Stimulated activated CD4-positive, alpha-beta T cell treated with anti-CD3 and anti-CD28 coated beads, Interleukin-4, amount 100 ng/mL, for 4 hours (primary cell): ENCODE measurements at regions not wholly inside any gene's neighbourhood (a gene's known extent, or its start where the extent isn't known, plus 50 kb on each side); places are given as distances from the start of the nearest gene placed in this dataset.
"Not testable (repeated sequence)": the region's sequence is repeated elsewhere in the genome, so short reads cannot be mapped to it uniquely, and the experiment has no call there.

ENCODE experiments used
- DNase-seq, 2 experiments: peaks; one replicate each; pipeline ENCODE4 v3.0.0-alpha.2; 2020

GRCh38 chr4:58357947-58358346, 1247.8 kb upstream of the IGFBP7 start:
- no peak for DNase-seq

DNA sequence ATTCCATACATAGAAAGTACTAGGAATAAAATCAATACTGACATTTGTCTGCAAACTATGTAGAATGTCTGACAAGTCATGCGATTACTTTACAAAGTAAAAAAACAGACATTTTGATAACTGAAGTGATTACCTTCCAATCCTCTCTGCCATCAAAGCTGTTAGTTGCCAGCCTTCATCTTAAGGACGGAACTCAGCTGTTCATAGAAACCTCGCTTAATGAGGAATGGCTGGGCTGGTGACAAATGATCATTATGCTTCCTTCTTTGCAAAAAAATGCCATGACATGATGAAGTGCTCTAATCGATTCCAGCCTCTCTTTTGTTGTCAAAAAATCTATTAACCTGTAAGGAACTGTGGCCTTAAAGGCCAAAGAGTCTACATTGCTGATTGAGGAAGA, 1214.9 kb upstream of the IGFBP7 start:
- no peak for DNase-seq

DNA sequence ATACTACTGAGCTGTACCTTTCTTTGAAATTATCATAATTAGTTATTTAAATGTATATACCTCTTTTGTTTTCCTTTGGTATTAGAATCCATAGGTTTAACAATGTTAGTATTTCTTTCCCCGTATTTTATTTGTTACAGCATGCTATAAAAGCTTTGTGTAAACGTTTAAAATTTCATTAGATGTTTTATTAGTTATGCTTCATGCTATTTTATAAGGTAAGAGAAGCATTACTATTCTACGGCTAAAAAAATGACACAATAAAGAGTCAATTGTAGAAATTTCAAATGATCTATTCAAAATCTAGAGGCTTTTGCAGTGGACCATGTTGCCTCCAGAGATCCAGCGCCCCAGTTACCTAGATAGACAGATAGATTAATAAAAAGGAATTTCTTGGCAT, 1203.3 kb upstream of the IGFBP7 start:
- DNase-seq: no peak

DNA sequence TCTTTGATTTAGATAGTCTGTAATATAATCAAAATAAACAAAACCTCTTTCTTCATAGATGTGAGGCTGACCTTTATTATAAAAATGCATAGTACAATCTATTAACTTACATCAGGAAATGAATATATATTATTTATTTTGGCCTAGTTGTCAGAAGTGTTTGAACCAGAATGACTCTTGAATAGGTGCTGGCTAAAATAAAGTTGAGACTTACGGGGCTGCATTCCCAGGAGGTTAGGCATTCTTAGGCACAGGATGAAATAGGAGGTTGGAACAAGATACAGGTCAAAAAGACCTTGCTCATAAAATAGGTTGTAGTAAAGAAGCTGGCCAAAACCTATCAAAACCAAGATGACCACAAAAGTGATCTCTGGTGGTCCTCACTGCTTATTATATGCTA, 1193.3 kb upstream of the IGFBP7 start:
- DNase-seq: no peak

GRCh38 chr4:58301376-58301999, 1191.3 kb upstream of the IGFBP7 start:
- DNase-seq: no peak

DNA sequence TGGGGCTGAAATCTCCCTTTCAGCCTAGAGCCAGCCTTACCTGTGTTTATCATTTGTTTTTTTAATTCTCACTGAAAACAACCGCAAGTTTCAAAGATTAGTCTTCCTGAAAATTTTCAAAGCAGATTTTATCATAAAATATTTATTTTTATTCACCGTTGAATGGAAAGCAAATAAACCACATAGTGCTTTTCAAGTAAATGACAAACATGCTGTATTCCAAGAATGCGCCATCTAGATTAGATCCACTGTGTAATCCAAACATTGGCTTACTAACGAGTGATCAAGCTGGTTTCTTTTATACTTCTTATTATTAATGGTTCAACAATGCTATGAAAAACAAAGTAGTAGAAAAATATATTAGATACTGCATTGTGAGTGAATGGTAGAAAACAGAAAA, 1176.2 kb upstream of the IGFBP7 start:
- DNase-seq: no peak

DNA sequence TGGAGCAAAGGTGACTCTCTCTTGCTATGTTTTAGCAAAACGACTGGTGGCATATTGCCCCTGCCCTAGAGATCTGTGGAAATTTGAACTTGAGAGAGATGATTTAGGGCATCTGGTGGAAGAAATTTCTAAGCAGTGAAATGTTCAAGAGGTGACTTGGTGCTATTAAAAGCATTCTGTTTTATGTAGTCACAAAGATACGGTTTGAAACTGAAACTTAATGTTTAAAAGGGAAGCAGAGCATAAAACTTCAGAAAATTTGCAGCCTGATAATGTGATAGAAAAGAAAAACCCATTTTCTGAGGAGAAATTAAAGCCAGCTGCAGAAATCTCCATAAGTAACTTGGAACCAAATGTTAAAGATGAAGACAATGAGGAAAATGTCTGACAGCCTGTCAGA, 1170.7 kb upstream of the IGFBP7 start:
- DNase-seq: not testable (repeated sequence)

GRCh38 chr4:58275856-58276255, 1165.7 kb upstream of the IGFBP7 start:
- DNase-seq: no peak

GRCh38 chr4:58274553-58274952, 1164.4 kb upstream of the IGFBP7 start:
- no peak for DNase-seq

DNA sequence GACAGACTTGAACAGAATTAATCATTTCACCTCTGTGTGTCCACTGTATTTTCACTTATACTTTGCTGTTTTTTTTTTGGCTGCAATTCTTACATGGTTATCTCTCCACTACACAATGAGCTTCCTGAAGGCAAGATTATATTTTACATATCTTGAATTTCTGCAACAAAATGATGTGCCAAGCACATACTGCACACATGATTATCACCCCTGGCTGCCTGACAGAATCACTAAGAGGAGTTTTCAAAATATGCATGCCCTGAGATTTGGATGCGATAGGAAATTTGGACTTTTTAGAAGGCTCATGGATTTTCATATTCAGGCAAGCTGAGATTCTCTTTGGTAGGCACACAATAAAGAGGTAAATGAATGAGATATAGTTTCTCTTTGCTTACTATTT, 1162.1 kb upstream of the IGFBP7 start:
- no peak for DNase-seq

GRCh38 chr4:58265734-58266133, 1155.5 kb upstream of the IGFBP7 start:
- DNase-seq: no peak

DNA sequence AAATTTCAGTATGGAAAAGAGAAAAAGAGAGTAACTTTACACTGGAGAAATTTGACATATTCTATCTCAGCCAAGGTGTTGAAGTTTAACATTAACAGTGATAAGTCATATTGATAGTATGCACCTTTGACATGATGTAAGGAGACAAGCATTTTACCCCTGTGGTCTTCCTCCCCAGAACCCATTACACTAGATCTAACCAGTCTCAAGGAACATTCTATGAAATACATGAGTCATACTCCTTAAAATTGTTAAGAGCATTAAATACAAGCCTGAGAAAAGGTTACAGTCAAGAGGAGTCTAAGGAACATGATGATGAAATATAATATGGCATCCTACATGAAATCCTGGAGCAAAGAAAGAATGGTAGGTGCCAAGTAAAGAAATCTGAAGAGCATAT, 1151.3 kb upstream of the IGFBP7 start:
- no peak for DNase-seq

DNA sequence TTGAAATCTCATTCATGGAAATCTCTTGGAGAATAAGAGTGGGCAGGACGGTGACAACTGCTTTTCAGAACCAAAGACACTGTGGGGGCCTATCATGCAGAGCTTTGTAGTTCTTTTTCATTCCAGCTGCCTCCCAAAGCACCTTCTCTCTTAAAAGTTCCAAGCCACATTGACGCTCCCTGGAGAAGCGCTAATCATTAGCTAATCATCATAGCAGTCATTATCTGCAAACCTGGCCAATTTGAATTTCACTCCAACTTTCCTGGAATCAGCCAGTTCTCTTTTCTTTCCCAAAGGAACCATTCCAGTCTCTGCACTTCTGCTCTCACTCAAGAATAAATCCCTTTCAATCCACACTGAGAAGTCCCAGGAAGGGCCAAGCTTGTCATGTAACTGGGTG, 1144.1 kb upstream of the IGFBP7 start:
- DNase-seq: no peak

DNA sequence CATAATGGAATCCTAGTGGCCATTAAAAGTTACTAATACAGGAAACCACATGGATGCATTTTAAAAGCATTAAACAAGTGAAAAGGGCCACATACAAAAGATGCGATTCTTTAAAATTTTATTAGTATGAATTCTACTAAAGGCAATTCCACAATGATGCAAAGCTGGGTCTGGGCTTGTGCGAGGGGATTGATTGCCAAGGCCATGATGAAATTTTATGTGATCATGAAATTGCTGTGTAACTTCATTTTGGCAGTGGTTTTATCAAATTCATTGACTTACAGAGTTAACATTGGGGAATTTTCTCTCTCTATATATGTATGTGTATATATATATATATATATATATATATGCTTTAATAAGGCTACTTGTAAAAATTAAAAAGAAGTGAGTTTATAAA, 1142.5 kb upstream of the IGFBP7 start:
- DNase-seq: no peak

- no peak for DNase-seq
Observed at GRCh38 chr4:58247792-58248191, 1137.6 kb upstream of the IGFBP7 start.

GRCh38 chr4:58225460-58225859, 1115.3 kb upstream of the IGFBP7 start:
- DNase-seq: no peak

GRCh38 chr4:58219179-58219578, 1109.0 kb upstream of the IGFBP7 start:
- no peak for DNase-seq

GRCh38 chr4:58216461-58216860, 1106.3 kb upstream of the IGFBP7 start:
- no peak for DNase-seq

- no peak for DNase-seq
Observed at GRCh38 chr4:58214376-58214775, 1104.2 kb upstream of the IGFBP7 start.

- no peak for DNase-seq
Observed at GRCh38 chr4:58209551-58209950, 1099.4 kb upstream of the IGFBP7 start.

DNA sequence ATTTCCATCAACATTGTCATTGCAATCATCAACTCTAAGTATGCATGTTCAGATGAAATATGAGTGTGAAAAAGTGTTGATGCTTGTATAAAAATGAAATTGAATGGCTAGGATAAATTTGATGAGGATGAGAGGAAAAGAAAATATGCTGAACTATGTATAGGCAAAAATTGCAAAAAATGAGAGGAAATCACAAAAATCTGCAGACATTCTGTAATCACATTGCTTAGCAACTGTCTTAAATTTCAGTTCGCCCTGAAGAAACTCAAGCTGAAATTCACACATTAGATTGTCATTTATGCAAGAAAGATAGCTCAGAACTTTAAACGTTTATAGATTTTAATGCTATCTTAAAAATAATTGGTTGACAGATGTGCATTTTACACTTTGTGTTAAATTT, 1098.8 kb upstream of the IGFBP7 start:
- no peak for DNase-seq

DNA sequence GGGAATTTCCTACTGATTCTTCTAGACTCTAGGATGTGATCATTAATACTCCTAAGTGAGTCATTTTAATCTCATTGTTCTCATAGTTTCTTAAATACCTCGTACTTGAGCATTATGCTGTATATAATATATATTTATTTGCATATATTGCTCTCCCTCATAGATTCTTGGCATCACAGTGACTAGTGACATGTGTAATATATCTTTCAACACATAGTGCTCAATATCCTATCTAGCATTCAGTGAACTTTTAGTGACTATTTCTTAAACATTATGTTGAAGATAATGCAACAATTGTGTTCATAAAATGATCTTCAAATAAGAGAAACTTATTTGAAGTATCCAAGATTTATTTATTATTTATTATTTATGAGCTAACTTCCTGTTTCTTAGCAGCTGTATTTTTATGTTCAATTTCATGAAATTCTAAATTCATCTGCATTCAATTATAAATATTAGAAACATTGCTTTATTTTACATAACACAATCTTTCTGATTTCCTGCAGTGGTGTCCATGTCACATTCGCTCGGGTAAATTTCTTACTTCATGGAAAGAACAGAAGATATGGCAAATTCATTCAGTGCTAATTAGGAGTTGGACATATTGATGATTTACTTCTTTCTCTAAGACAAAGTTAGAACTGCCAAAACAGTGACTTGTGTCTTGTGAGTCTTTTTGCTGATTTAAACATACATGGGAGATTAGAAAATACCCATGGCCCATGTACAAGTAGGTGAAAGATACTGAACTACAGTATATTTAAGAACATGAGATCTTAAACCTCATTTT, 1095.5 kb upstream of the IGFBP7 start:
- DNase-seq: no peak

GRCh38 chr4:58192217-58192616, 1082.0 kb upstream of the IGFBP7 start:
- no peak for DNase-seq

DNA sequence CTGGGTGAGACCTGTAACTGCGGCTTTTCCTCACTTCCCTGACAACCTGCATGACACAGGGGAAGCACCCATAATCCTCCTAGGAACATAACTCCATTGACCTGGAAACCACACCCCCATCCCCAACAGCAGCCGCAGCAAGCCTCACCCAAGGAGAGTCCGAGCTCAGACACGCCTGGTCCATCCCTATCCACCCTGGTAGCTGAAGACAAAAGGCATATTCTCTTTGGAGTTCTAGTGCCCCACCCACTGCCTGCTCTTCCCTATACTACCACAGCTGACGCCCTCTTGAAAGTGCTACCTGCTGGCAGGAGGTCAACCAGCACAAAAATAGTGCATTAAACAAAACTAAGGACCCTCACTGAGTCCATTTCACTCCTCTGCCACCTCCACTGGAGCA, 1080.9 kb upstream of the IGFBP7 start:
- no peak for DNase-seq

DNA sequence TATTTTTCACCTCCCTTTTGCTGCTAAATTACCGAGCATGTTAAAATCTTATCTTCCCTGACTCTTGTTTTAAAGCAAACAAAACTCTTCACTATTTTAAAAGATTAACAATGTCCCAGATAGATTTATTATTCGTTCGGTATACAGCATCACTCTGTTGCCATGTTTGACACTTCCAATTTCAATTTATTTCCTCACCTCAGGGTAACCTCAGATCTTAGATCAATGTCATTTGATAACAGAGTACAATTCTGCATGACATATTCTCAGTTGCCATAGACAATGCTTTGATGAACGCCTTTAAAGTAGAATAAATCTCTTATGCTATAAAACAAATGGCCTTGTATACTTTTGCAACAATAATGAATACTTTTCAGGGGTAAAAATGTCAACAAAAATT, 1078.1 kb upstream of the IGFBP7 start:
- DNase-seq: no peak
